Lung (tissue), 11 donors: ENCODE measurements at regions not wholly inside any gene's neighbourhood (a gene's known extent, or its start where the extent isn't known, plus 50 kb on each side); places are given as distances from the start of the nearest gene placed in this dataset.

Experiments used
- ATAC-seq: fragments of 200-7000 bp; cut with Tn5 transposase; one replicate; pipeline ENCODE4 v1.9.1; 2020; ENCODE audit warnings: moderate number of reproducible peaks; ENCODE audit not compliant: insufficient read depth, low FRiP score
- DNase-seq, 3 donors: peaks; one replicate each; pipeline ENCODE4 v3.0.0-alpha.2; 2013 to 2017
- H3K27ac ChIP-seq, 2 donors: one replicate each; pipeline ENCODE4 v1.5.1; 2013; ENCODE audit warnings: mild to moderate bottlenecking in 2 of 2, moderate library complexity in 2 of 2, control low read depth in 1 of 2, inconsistent platforms in 1 of 2, low read depth in 1 of 2, low read length in 1 of 2
- H3K27me3 ChIP-seq, 3 donors: one replicate each; pipeline ENCODE4 v1.5.1; 2013; ENCODE audit warnings: low read length in 2 of 3; ENCODE audit not compliant: control insufficient read depth in 3 of 3, insufficient read depth in 3 of 3
- H3K36me3 ChIP-seq, 4 donors: one replicate each; pipeline ENCODE4 v1.5.1; 2013; ENCODE audit warnings: low read length in 4 of 4, mild to moderate bottlenecking in 1 of 4, moderate library complexity in 1 of 4; ENCODE audit not compliant: control insufficient read depth in 4 of 4, insufficient read depth in 4 of 4
- H3K4me1 ChIP-seq, 5 donors: one replicate each; pipeline ENCODE4 v1.5.1; 2013; ENCODE audit warnings: low read length in 5 of 5, mild to moderate bottlenecking in 2 of 5, moderate library complexity in 1 of 5; ENCODE audit not compliant: control insufficient read depth in 5 of 5, insufficient read depth in 5 of 5
- H3K4me3 ChIP-seq: one replicate; pipeline ENCODE4 v1.5.1; 2013; ENCODE audit warnings: mild to moderate bottlenecking, control low read depth, moderate library complexity
- H3K9ac ChIP-seq, 2 donors: one replicate each; pipeline ENCODE4 v1.5.1; 2013; ENCODE audit warnings: low read length in 2 of 2, control low read depth in 1 of 2; ENCODE audit not compliant: insufficient read depth in 1 of 2
- H3K9me3 ChIP-seq, 4 donors: one replicate each; pipeline ENCODE4 v1.5.1; 2013; ENCODE audit warnings: low read length in 3 of 4, mild to moderate bottlenecking in 1 of 4, moderate library complexity in 1 of 4; ENCODE audit not compliant: control insufficient read depth in 4 of 4, insufficient read depth in 3 of 4
- CTCF ChIP-seq: IDR thresholded peaks from 2 replicates; pipeline ENCODE4 v1.5.1; 2012; ENCODE audit warnings: mild to moderate bottlenecking; ENCODE audit errors: control extremely low read depth, extremely low read depth
- WGBS, 2 donors: extraction: QIAGEN DNeasy Blood & Tissue Kit; methylation state at CpG; one replicate each; pipeline ENCODE4 v1.1.7; 2013; 5-methylcytosine and 5-hydroxymethylcytosine counted together
- donor health status: control.
- donor health status: control.
- donor health status: Bipolar disorder and iron deficiency.
- donor health status: healthy.
- donor health status: DM: yes; HTN: yes; CAD: no.

DNA sequence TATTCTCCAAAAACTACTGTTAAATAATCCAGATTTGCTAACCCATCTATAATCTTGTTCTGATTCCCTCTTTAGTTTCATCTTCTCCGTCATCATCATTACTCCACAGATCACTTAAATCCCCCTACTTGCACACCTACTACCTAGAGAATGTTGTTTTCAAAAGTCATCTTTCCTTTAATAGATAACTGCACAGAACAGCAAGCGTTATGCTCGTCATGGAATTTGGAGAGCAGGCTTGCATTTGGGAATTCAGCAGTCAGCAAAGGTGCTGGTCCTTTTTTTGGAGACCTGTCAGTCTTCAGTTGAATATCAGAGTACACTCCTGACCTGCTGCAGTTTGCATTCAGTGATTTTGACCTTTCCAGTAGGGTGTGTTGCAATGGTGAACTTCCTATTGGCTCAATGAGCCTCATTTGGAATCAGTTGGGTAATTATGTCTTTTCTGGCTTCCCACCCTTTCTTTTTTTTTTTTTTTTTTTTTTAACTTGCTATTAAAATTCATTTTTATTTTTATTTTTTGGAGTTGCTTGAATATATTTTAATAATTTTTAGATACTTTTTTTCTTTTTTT lies 110.6 kb downstream of the HNRNPLL start:
- no peak for DNase-seq
- no peak for ATAC-seq
- no peaks in the 10 kb centered on the region for H3K36me3 ChIP-seq
- H3K27ac ChIP-seq, result no peak overlapping the region
- H3K9ac ChIP-seq, result no peak overlapping the region
- no peak for TF ChIP-seq CTCF
- H3K27me3 ChIP-seq, result no peaks in the 10 kb centered on the region
- H3K4me1 ChIP-seq, result no peaks in the 10 kb centered on the region
- H3K9me3 ChIP-seq, result no peaks in the 10 kb centered on the region
- no peak overlapping the region for H3K4me3 ChIP-seq
- WGBS, 2 donors, result 92 to 96% methylated on average over 3 of the region's 3 CpGs

GRCh38 chr2:38491436-38491835 lies 111.3 kb downstream of the HNRNPLL start:
- ATAC-seq, result no peak

DNA sequence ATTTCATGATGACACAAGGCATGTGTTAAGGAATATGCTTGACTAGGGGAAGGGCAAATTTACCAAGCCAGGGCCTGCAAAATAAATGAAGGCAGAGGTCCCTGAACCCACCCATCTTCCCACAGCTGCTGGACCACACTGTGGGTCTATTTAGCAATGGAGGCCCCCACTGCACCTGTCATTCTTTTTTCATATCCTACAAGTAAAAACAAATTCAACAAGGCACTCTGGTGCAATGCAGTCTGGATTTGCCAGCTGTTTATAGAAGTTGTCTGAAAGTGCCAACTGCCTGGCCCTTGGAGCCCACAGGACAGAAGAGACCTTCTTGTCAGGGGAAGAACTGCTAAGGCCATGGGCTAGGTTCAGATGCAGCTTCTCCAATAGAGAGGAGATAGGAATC lies 112.8 kb upstream of the ATL2 start:
- no peak for TF ChIP-seq CTCF
- Histone ChIP-seq H3K4me3 (no peak overlapping the region), H3K27ac (no peak overlapping the region), H3K9me3 (no peaks in the 10 kb centered on the region), H3K4me1 (peaks cover 0 to 8% (median 0%) of the 10 kb centered on the region in 5 donors), H3K36me3 (no peaks in the 10 kb centered on the region), H3K9ac (no peak overlapping the region), H3K27me3 (no peaks in the 10 kb centered on the region)
- ATAC-seq (no peak), DNase-seq (no peak)

More at GRCh38 chr2:38491436-38491835, 111.3 kb downstream of the HNRNPLL start:
- DNase-seq, result no peak
- Histone ChIP-seq H3K9me3 (no peaks in the 10 kb centered on the region), H3K27ac (no peak overlapping the region), H3K27me3 (no peaks in the 10 kb centered on the region), H3K4me1 (peaks cover 0 to 4% (median 0%) of the 10 kb centered on the region in 5 donors), H3K36me3 (no peaks in the 10 kb centered on the region), H3K4me3 (no peak overlapping the region), H3K9ac (no peak overlapping the region)
- WGBS, 2 donors, result 95 to 100% methylated on average over 5 of the region's 5 CpGs
- no peak for TF ChIP-seq CTCF

DNA sequence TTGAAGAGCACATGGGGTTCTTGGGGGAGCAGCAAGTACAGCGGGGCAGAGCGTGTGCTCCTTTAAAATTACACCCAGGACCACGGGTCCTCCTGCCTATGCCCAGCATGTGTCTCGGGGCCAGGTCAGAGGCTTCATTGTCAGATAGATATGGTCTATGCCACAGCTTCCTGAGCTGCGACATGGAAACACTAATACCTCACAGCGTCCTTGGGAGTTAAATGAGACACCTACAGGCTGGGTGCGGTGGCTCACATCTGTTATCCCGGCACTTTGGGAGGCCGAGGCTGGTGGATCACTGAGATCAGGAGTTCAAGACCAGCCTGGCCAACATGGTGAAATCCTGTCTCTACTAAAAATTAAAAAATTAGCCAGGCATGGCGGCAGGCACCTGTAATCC lies 110.8 kb upstream of the ATL2 start:
- Histone ChIP-seq H3K4me1 (peaks cover 0 to 8% (median 0%) of the 10 kb centered on the region in 5 donors), H3K36me3 (no peaks in the 10 kb centered on the region), H3K27me3 (no peaks in the 10 kb centered on the region), H3K9me3 (no peaks in the 10 kb centered on the region), H3K27ac (no peak overlapping the region), H3K9ac (no peak overlapping the region), H3K4me3 (no peak overlapping the region)
- DNase-seq, result no peak
- WGBS, 2 donors, result 88 to 92% methylated on average over 10 of the region's 10 CpGs
- TF ChIP-seq CTCF, result no peak
- no peak for ATAC-seq
